Astrocyte (in vitro differentiated cells and primary cell): ENCODE measurements at regions not wholly inside any gene's neighbourhood (a gene's known extent, or its start where the extent isn't known, plus 50 kb on each side); places are given as distances from the start of the nearest gene placed in this dataset.
"Not testable (repeated sequence)": the region's sequence is repeated elsewhere in the genome, so short reads cannot be mapped to it uniquely, and the experiment has no call there.

ENCODE experiments used
- DNase-seq: peaks from one replicate; pipeline ENCODE4 v3.0.0-alpha.2; 2010; ENCODE audit warnings: low read depth
- FAIRE-seq: peaks from 2 replicates; lab custom pipeline; 2011; peaks lifted over from hg19 to GRCh38; lab: Jason Lieb, UNC
- H2AFZ ChIP-seq: 2 replicates; pipeline ENCODE4 v1.6.0; 2012; ENCODE audit warnings: low read depth, low read length, inconsistent platforms
- H3K27ac ChIP-seq: 2 replicates; pipeline ENCODE4 v1.5.1; 2011; ENCODE audit warnings: low read depth, low read length, inconsistent platforms
- H3K27me3 ChIP-seq: 2 replicates; pipeline ENCODE4 v1.6.0; 2011; ENCODE audit warnings: low read length, inconsistent platforms; ENCODE audit not compliant: insufficient read depth
- H3K36me3 ChIP-seq: 2 replicates; pipeline ENCODE4 v1.5.1; 2011; ENCODE audit warnings: low read length, inconsistent platforms; ENCODE audit not compliant: insufficient read depth
- H3K4me1 ChIP-seq: 2 replicates; pipeline ENCODE4 v1.5.1; 2011; ENCODE audit warnings: low read length, inconsistent platforms; ENCODE audit not compliant: insufficient read depth
- H3K4me2 ChIP-seq: 2 replicates; pipeline ENCODE4 v1.6.0; 2012; ENCODE audit warnings: low read length, inconsistent platforms
- H3K4me3 ChIP-seq: 2 replicates; pipeline ENCODE4 v1.5.1; 2011; ENCODE audit warnings: low read depth, mild to moderate bottlenecking, low read length, inconsistent platforms; ENCODE audit not compliant: insufficient read depth
- H3K79me2 ChIP-seq: 2 replicates; pipeline ENCODE4 v1.6.0; 2012; ENCODE audit warnings: mild to moderate bottlenecking, low read length, inconsistent platforms; ENCODE audit not compliant: insufficient read depth
- H3K9ac ChIP-seq: 2 replicates; pipeline ENCODE4 v1.6.0; 2012; ENCODE audit warnings: mild to moderate bottlenecking, low read length, inconsistent platforms
- H3K9me3 ChIP-seq: 2 replicates; pipeline ENCODE4 v1.5.1; 2012; ENCODE audit warnings: low read depth, mild to moderate bottlenecking, low read length, inconsistent platforms; ENCODE audit not compliant: insufficient read depth
- H4K20me1 ChIP-seq: 2 replicates; pipeline ENCODE4 v1.6.0; 2012; ENCODE audit warnings: low read length, inconsistent platforms; ENCODE audit not compliant: insufficient read depth
- H3K27ac Mint-ChIP-seq: one replicate; pipeline ENCODE4 v1.8.0; 2021; ENCODE audit warnings: mild to moderate bottlenecking, mixed read lengths; ENCODE audit not compliant: unreplicated experiment
- H3K27me3 Mint-ChIP-seq: one replicate; pipeline ENCODE4 v1.8.0; 2021; ENCODE audit warnings: low read depth, mixed read lengths; ENCODE audit not compliant: unreplicated experiment
- H3K36me3 Mint-ChIP-seq: one replicate; pipeline ENCODE4 v1.8.0; 2021; ENCODE audit warnings: low read depth, mixed read lengths; ENCODE audit not compliant: unreplicated experiment
- H3K4me1 Mint-ChIP-seq: one replicate; pipeline ENCODE4 v1.8.0; 2021; ENCODE audit warnings: low read depth, mixed read lengths; ENCODE audit not compliant: unreplicated experiment
- H3K4me3 Mint-ChIP-seq: one replicate; pipeline ENCODE4 v1.8.0; 2021; ENCODE audit warnings: mild to moderate bottlenecking, moderate library complexity, mixed read lengths; ENCODE audit not compliant: unreplicated experiment
- H3K9me3 Mint-ChIP-seq: one replicate; pipeline ENCODE4 v1.8.0; 2021; ENCODE audit warnings: mild to moderate bottlenecking, mixed read lengths; ENCODE audit not compliant: unreplicated experiment
- EZH2 ChIP-seq: IDR thresholded peaks from 2 replicates; pipeline ENCODE4 v1.6.1; 2012; ENCODE audit warnings: mild to moderate bottlenecking, low read length, inconsistent platforms; ENCODE audit not compliant: insufficient read depth
- TF ChIP-seq, protein P1 (sequence below): IDR thresholded peaks from 2 replicates; pipeline ENCODE4 v1.5.1; 2011; ENCODE audit warnings: low read depth, mild to moderate bottlenecking, inconsistent platforms, low read length, moderate library complexity; ENCODE audit not compliant: insufficient read depth

DNA sequence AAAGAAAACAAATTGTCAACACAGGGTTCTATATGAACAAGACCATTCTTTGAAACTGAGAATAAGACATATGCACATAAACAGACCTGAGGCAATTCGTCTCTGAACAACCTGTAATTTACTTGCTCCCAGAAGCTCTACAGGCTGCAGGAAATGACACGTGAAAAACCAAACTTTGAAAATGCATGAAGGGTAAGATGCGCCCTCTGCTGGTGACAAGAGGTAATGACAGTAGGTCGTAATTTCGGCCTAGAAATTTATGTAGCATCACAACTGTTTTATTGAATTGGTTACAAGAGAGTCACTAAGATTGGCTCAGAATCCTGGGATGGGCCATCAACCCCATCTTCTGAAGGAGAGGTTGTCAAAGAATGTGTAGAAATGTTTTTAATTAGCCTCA lies 276.5 kb downstream of the PPP4R3C start:
- Mint-ChIP-seq H3K27me3 (no peaks in the 10 kb centered on the region), H3K27ac (no peak overlapping the region), H3K9me3 (no peaks in the 10 kb centered on the region), H3K36me3 (no peaks in the 10 kb centered on the region), H3K4me3 (no peak overlapping the region), H3K4me1 (no peaks in the 10 kb centered on the region)
- no peaks in the 10 kb centered on the region for H3K9me3 ChIP-seq
- no peak for TF ChIP-seq EZH2
- TF ChIP-seq, protein P1, sequence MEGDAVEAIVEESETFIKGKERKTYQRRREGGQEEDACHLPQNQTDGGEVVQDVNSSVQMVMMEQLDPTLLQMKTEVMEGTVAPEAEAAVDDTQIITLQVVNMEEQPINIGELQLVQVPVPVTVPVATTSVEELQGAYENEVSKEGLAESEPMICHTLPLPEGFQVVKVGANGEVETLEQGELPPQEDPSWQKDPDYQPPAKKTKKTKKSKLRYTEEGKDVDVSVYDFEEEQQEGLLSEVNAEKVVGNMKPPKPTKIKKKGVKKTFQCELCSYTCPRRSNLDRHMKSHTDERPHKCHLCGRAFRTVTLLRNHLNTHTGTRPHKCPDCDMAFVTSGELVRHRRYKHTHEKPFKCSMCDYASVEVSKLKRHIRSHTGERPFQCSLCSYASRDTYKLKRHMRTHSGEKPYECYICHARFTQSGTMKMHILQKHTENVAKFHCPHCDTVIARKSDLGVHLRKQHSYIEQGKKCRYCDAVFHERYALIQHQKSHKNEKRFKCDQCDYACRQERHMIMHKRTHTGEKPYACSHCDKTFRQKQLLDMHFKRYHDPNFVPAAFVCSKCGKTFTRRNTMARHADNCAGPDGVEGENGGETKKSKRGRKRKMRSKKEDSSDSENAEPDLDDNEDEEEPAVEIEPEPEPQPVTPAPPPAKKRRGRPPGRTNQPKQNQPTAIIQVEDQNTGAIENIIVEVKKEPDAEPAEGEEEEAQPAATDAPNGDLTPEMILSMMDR = peak; percentile 50
- H3K9ac ChIP-seq = no peak overlapping the region
- no peaks in the 10 kb centered on the region for H3K27me3 ChIP-seq
- H4K20me1 ChIP-seq = no peaks in the 10 kb centered on the region
- H3K4me2 ChIP-seq = no peak overlapping the region
- H3K27ac ChIP-seq = no peak overlapping the region
- H3K4me3 ChIP-seq = no peak overlapping the region
- FAIRE-seq (peak; percentile 81), DNase-seq (no peak)
- no peak overlapping the region for H2AFZ ChIP-seq
- H3K4me1 ChIP-seq = no peaks in the 10 kb centered on the region
- H3K36me3 ChIP-seq = no peaks in the 10 kb centered on the region
- no peaks in the 10 kb centered on the region for H3K79me2 ChIP-seq

DNA sequence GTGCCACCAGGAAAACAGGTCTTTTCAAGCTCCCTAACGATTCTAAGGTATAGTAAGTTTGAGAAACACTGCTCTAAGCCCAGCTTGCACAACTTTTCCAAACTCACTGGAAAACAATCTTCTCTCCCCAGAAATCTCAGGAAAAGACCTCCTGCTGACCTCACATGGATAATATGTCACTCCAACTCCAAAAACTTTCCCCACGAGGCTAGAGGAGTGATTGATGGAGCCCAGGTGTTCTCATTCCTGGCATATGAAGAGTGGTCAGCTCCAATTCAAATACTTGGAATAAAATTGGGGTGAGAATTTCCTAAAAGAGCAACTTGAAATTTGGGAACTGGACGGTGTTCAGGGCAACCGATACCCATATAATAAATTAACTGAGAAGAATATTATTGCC lies 299.9 kb downstream of the PPP4R3C start:
- no peaks in the 10 kb centered on the region for H3K36me3 ChIP-seq
- H3K79me2 ChIP-seq = no peaks in the 10 kb centered on the region
- H3K4me1 ChIP-seq = no peaks in the 10 kb centered on the region
- no peak overlapping the region for H3K4me2 ChIP-seq
- no peak overlapping the region for H3K27ac Mint-ChIP-seq
- H3K4me3 ChIP-seq = no peak overlapping the region
- H2AFZ ChIP-seq = no peak overlapping the region
- no peak for DNase-seq
- FAIRE-seq = no peak
- H3K36me3 Mint-ChIP-seq = no peaks in the 10 kb centered on the region
- TF ChIP-seq, protein P1 = no peak
- no peak for TF ChIP-seq EZH2
- no peak overlapping the region for H3K4me3 Mint-ChIP-seq
- no peak overlapping the region for H3K9ac ChIP-seq
- no peaks in the 10 kb centered on the region for H4K20me1 ChIP-seq
- H3K9me3 Mint-ChIP-seq = no peaks in the 10 kb centered on the region
- H3K27me3 Mint-ChIP-seq = no peaks in the 10 kb centered on the region
- H3K27ac ChIP-seq = no peak overlapping the region
- H3K27me3 ChIP-seq = no peaks in the 10 kb centered on the region
- H3K4me1 Mint-ChIP-seq = no peaks in the 10 kb centered on the region
- H3K9me3 ChIP-seq = no peaks in the 10 kb centered on the region

DNA sequence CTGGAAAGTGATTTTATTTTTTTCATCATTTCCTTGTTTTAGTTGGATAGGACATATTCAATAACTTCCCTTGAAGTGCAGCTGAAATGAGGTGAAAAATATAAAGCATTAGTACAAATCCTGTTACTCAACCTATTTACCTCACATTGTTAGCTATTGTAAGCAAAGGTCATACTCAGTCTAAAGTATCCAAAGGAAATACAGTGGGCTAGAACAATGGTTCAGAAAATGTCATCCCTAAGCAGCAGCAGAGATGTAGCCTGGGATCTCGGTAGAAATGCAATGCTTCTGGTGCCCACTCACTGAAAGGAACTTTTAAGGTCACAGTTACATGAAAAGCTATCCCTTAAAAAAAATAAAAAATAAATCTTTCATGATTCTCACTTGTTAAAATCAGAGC lies 300.6 kb downstream of the PPP4R3C start:
- H3K4me3 ChIP-seq = no peak overlapping the region
- no peaks in the 10 kb centered on the region for H3K9me3 ChIP-seq
- H3K36me3 ChIP-seq = no peaks in the 10 kb centered on the region
- H4K20me1 ChIP-seq = no peaks in the 10 kb centered on the region
- H3K27ac ChIP-seq = no peak overlapping the region
- FAIRE-seq (peak; percentile 89), DNase-seq (no peak)
- H3K9ac ChIP-seq = no peak overlapping the region
- H3K9me3 Mint-ChIP-seq = no peaks in the 10 kb centered on the region
- no peaks in the 10 kb centered on the region for H3K36me3 Mint-ChIP-seq
- H2AFZ ChIP-seq = no peak overlapping the region
- no peaks in the 10 kb centered on the region for H3K79me2 ChIP-seq
- H3K4me1 ChIP-seq = no peaks in the 10 kb centered on the region
- H3K4me1 Mint-ChIP-seq = no peaks in the 10 kb centered on the region
- TF ChIP-seq, protein P1 = no peak
- no peak for TF ChIP-seq EZH2
- H3K27me3 ChIP-seq = no peaks in the 10 kb centered on the region
- H3K4me3 Mint-ChIP-seq = no peak overlapping the region
- H3K27ac Mint-ChIP-seq = no peak overlapping the region
- no peaks in the 10 kb centered on the region for H3K27me3 Mint-ChIP-seq
- no peak overlapping the region for H3K4me2 ChIP-seq

DNA sequence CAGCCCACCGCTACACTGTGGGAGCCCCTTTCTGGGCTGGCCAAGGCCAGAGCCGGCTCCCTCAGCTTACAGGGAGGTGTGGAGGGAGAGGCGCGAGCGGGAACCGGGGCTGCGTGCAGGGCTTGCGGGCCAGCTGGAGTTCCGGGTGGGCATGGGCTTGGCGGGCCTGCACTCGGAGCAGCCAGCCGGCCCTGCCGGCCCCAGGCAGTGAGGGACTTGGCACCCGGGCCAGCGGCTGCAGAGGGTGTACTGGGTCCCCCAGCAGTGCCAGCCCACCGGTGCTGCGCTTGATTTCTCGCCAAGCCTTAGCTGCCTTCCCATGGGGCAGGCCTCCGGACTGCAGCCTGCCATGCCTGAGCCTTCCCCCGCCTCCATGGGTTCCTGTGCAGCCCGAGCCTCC lies 306.2 kb downstream of the PPP4R3C start:
- H3K79me2 ChIP-seq, H3K36me3 ChIP-seq, H3K36me3 Mint-ChIP-seq, H4K20me1 ChIP-seq, H3K4me3 ChIP-seq, H2AFZ ChIP-seq, H3K4me3 Mint-ChIP-seq, H3K27ac ChIP-seq, H3K4me2 ChIP-seq, H3K4me1 Mint-ChIP-seq, H3K4me1 ChIP-seq, FAIRE-seq, H3K9me3 ChIP-seq, H3K27me3 Mint-ChIP-seq, H3K27me3 ChIP-seq, H3K9me3 Mint-ChIP-seq, DNase-seq, H3K9ac ChIP-seq, H3K27ac Mint-ChIP-seq: not testable (repeated sequence)
